NK-92 treated with Interleukin-12 subunit alpha and Interleukin-12 subunit beta, amount 100 ng/mL, for 24 hours (cell line): ENCODE measurements at regions not wholly inside any gene's neighbourhood (a gene's known extent, or its start where the extent isn't known, plus 50 kb on each side); places are given as distances from the start of the nearest gene placed in this dataset.
"Not testable (repeated sequence)": the region's sequence is repeated elsewhere in the genome, so short reads cannot be mapped to it uniquely, and the experiment has no call there.

Experiments used
- DNase-seq: peaks from one replicate; lab custom pipeline; 2025; lab: John Stamatoyannopoulos, UW

DNA sequence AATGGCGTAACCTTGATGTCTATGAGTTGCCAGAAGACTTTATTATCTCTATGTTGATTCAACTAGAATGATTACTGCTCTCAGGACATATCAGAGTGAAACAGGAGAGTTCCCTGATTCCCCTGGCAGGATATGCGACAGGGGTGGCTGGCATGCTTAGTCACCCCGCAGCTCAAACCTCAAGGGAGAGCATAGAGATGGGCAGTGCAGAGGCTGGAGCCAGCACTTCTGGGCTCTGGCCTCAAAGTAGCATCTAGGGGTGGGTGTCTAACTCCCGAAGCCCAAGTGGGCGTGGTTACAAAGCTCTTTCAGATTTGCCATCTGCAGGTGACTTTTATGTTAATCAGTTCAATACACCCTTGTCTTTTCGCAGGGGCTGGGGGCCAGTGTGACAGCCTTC, 391.6 kb downstream of the ADCYAP1 start:
- DNase-seq, result no peak

DNA sequence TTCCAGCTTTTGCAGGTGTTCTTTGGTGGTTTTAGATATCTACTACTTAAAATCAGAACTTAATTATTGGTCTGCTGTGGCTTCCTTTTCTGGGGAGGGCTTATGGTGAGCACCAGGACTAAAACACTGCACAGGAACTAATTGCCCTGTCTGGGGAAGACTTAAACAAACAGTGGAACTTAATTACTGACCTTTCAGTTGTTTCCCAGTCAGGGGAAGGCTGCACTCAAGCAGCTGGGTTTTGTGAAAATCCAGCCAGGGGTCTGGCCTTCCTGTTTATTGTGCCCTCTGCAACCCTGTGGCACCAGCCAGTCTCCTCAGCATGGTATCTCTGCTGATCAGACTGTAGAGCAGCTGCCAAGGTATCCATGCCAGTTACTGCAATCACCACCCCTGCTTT, 398.2 kb downstream of the ADCYAP1 start:
- no peak for DNase-seq

DNA sequence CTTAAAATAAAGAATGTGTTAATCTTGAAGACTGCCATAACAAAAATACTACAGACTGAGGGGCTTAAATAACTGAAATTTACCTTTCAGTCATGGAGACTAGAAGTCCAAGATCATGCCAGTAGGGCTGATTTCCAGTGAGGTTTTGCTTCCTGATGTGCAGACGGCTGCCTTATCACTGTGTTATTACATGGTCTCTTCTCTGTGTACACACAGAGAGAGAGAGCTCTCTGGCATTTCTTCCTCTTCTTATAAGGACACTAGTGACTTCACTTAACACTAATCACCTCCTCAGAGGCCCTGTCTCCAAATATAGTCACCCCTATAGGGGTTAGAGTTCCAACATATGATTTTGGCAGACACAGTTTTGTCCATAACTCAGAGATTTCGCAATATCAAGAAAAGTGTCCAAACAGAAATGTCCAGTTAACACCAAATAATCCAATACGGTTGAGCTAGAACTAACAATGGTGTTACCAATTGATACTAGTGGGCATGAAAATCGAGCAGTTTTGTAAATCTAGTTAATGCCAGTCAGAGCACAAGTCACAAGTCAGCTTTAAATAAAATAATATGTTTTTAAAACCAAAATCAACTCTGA, 399.8 kb downstream of the ADCYAP1 start:
- no peak for DNase-seq

DNA sequence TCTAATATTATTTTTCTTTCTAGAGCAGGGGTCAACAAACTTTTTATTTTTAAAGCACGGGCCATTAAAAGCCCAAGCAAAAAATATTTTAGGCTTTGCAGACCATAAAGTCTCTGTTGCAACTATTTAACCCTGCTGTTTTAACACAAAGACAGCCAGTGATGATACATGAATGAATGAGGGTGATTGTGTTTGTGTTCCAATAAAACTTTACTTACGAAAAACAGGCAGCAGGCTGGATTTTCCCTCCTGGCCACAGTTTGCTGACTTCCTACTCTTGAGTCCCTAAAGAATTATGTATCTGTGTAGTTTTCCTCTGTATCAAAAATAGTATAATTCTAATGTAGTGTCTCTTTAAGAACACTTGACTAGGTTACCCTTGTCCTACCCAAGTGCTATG, 402.0 kb downstream of the ADCYAP1 start:
- no peak for DNase-seq

DNA sequence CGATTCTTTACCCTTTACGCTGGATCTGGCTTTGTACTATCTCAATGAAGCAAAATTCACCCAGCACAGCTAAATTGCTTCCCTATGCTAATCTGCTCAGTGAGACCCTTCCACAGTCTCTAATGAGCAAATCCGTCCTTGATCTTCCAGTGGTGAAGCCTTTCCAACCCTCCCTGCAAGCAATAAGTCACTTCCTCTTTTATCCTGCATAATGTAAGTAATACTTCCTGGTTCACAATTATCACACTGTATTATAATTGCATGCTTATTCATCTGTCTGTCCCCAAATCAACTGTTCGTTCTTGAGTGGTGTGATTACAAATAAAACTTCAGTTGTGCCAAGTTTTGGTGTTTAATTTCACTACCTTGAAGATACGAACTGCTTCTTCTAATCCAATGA, 404.0 kb downstream of the ADCYAP1 start:
- no peak for DNase-seq

DNA sequence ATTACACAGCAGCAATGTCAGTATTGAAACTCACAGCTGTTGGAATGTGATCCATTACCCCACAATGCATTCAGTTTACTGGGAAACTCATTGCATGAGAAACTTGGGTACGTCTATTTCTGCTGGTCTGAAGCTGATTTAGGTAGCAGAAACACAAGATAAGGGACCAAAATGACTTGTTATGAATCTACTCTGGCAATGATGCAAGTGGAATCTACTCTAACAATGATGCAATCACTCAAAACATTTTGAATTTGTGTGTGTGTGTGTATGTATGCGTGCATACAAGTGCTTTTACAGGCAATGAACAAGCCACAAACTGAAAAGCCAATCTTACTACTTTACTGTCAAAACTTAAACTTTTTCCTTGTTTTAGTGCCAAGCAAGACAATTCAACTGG, 406.7 kb downstream of the ADCYAP1 start:
- DNase-seq, result no peak

DNA sequence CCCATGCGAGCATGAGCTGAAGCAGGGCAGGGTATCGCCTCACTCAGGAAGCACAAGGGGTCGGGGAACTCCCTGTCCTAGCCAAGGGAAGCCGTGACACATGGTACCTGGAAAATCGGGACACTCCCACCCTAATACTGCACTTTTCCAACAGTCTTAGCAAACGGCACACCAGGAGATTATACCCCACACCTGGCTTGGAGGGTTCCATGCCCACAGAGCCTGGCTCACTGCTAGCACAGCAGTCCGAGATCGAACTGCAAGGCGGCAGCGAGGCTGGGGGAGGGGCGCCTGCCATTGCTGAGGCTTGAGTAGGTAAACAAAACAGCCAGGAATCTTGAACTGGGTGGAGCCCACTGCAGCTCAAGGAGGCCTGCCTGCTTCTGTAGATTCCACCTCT, 430.7 kb downstream of the ADCYAP1 start:
- DNase-seq, result not testable (repeated sequence)

DNA sequence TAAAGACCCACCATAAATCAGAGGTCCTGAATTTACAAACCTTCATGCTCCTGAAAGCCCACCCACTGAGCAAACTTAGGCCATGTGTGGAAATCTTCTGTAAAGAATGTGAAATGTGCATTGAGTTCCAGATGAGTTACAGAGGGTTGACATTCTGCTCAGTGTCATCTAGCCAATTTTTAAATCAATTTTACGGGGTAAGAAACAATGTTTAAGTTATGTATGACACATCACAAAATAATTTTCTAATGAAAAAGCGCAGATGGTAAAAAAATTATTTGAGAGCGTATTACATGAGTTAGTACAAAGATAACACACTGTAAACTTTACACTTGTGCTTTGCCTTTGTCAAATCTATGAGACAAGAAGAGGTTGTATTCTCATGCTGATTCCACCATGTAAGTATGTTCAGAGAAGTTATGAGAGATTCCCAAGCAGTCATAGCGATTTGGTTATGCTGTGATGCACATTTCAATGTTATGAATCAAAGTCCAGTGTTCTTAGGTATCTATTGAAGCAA, 446.3 kb downstream of the ADCYAP1 start:
- DNase-seq, result no peak

DNA sequence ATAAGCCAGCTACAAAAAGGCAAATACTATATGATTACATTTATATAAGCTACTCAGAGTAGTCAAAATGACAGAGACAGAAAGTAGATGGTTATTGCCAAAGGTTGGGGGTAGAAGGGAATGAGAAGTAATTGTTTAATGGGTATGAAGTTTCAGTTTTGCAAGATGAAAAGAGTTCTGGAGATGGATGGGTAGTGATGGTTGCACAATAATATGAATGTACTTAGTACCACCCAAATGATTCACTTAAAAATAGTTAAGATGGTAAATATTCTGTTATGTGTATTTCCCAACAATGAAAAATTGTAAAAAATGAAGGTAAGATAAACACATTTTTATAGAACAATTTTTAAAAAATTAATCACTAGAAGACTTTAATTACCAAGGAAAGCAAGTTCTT, 448.4 kb downstream of the ADCYAP1 start:
- no peak for DNase-seq

DNA sequence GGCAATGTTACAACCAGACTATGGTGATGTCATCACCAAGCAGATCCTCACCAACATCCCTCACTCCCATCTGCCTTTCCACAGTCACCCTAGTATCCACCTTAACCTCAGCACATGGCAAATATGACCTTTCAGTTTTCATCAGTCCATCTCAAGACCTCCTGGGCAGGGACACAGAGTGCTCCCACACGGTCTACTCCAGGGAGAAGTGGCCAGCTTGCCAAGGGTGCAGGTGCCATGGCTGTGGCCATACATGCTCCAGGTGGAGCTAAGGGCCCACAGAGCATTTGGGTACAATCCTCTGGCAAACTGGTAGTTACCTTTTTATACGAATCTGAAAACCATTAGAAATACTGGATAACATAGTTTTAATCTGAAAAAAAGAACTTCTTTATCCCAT, 453.1 kb downstream of the ADCYAP1 start:
- DNase-seq, result no peak

DNA sequence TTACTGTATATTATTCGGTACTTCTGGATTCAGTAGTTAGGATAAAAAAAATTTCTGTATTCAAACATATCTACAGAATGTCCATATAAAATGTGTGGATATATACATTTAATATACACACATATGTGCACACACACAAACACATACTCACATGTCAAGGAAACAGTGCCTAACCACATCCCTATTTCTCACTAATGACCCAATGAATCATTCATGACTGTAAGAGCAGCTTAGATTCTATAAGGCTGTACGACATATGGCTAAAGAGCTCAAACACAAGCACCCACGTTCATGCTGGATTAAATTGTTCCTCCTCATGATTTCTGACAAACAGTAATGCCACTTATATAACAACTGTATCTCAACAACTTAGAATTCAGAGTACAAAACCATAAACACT, 457.3 kb downstream of the ADCYAP1 start:
- no peak for DNase-seq

DNA sequence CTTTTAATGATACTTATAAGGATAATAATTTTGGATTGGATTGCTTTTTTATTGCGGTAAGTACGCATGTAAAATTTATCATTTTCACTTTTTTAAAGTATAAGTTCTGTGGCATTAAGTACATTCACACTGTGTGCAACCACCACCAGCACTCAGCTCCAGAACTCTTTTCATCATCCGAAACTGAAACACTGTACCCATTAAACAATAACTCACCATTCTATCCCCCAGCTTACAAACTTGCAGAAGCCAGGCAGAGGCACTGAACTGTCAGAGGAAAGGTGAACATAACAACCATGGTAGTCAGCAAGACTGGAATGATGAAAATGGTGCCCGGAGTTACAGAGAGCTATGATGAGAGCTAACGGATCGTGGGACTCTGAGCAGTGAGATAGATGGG, 465.9 kb downstream of the ADCYAP1 start:
- DNase-seq, result no peak

DNA sequence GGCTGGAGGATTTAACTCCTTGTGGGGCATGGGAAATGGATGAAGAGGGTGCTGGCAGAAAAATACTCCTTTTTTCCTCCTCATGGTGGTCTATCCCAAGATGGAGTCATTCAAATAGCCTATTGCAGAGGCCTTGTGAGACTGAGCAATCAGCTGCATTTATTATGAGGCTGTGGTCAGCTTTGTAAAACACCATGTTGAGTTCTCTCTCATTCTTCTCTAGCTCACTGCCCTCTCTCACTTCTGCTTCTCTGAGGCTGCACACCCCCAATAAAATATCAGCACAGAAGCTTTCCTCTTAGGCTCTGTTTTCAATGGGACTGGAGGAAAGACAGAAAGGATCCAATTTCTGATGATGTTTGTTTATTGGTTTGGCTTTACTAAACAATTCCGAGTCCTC, 467.1 kb downstream of the ADCYAP1 start:
- DNase-seq, result no peak

DNA sequence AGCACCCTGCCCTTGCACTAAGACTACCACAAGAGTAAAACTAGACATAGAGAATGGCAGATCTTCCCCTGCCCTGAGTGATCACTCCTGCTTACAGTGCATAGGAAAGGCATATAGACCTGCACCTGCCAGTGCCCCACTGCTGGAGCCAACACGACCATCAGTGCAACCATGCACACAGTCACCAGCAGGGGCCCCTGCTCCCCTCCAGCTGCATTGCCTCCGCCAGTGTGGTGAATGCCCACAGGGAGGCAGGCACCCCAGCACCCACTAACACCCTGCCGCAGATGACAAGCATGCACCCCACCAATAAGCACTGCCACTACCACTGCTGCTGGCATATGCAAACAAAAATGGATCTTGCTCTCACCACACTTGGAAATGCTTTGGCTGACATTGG, 478.8 kb downstream of the ADCYAP1 start:
- no peak for DNase-seq

DNA sequence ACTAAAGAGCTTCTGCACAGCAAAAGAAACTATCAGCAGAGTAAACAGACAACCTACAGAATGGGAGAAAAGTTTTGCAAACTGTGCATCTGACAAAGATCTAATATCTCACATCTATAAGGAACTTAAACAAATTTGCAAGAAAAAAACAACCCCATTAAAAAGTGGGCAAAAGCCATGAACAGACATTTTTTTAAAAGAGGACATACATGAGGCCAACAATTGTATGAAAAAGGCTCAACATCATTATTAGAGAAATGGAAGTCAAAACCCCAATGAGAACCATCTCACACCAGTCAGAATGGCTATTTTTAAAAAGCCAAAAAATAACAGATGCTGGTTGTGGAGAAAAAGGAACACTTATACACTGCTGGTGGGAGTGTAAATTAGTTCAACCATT, 483.8 kb downstream of the ADCYAP1 start:
- DNase-seq, result not testable (repeated sequence)

DNA sequence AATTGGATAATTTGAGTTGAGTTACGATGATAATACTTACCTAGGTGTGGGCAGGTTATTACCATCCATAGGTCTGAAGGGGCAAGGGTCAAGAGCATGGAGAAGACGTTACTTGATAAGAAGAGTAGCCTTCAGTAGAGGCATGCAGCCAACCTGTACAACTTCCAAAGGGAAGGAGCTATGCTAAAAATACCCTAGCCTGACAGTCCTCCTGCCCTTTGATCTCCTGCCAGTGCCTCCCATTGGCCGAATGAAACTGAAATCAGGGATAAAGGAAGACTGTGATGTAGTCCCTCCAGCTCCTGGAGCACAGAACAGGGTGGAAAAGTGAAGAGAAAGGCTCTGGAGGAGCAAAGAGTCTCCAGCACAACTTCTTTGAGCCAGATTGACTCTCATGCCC, 487.4 kb downstream of the ADCYAP1 start:
- no peak for DNase-seq

DNA sequence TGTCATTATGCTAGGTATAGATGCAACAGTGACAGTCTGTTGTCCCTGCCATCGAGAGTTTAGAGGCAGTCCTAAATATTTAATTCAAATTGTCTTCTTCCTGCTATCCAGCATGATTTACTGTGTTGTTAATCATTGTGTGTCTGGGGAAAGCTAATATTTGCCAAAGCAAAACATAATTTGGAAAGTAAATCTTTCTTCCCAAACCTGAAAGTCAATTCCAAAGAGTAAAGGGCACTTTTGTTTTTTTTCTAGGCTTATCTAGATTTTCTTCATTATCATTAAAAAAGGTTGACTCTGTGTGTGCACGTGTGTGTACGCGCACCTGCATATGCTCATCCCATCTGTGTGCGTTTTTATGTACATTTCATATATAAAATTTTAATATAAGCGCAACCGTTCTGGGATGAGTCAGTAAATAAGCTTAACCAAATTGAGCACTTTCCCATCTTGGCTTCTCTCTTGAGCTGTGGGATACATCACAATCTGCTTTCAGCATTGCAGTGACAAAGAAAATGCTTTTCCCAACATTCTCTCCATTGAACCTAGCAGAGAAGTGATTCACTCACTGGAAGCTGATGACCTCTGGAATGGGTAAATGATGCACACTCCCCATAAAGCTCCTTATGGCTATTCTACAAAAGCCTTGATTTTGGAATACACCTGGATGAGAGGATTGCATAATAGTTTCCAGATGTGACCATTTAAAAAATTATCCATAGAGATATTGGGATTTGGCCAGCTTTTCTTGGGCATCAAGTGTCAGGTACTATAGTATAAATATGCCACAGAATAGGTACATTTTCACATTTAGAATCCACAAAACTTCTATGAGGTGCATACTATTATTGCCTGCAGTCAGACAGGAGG, 488.4 kb downstream of the ADCYAP1 start:
- no peak for DNase-seq

DNA sequence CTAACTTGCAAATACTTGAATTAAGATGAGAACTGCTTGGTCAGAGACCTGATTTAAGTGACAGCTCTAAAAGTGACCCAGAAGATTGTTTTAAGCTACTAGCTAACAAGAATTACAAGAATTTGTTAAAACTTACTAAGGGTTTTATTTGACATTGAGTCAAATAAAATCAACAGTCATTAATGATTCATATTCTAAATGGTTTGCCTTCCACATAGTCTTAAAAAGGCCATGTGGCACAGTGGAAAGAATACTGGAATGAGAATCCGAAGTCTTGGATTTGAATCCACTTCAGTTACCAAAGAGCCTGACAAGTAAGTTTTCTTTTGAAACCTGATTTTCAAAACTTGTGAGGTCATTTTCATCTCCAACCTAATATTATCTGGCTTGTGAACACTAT, 489.3 kb downstream of the ADCYAP1 start:
- DNase-seq, result no peak

DNA sequence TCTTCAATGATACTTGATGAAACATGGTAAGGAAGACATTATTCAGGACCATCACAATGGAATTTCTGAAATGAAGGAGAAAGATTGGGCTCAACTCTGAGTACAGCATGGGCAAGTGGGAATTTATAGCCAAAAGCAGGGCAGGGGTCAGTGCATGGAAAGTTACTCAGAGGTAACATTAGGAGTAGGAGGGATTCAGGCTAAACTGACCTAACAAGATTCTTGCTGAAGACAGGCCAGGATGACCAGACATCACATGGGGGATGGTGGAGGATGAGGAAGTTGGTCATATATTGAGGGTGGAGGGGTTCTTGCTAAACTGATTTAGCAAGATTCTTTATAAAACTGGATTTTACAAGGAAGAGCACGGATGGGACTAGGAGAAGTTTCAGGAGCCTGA, 489.8 kb downstream of the ADCYAP1 start:
- no peak for DNase-seq

DNA sequence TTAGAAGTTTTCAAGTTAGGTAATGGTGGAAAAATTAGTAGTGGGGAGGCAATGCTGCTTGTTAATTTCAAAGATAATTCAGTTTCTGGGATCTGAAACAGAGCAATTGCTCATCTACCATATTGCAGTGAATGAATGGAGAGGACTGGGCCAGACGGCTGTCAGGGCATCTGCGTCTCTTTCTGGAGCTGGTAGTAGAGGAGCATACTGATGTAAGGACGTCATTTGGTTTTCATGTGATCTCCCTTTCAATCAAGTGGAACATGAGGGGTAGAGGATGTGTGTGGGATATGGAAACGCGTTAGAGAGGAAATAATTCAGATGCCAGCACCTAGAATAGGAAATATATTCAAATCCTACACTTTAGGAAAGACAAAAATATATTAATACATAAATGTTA, 490.3 kb downstream of the ADCYAP1 start:
- no peak for DNase-seq

DNA sequence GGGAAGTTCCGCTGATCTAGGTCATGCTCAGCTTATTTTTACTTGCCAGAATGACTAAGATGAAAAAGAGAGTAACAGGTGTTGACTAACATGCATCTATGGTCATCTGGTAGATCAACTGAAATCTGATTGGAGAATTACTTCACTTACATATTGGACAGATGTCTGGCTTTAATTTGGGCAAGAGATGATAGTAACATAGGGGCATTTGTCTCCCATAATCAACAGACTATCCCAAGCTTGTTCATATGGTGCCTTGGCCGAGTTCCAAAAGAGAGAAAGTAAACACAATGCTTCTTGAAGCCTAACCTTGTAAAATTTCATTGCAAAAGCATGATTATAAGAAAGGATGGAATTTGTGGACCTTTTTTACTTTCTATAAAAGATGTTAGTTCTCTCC, 503.7 kb downstream of the ADCYAP1 start:
- no peak for DNase-seq

DNA sequence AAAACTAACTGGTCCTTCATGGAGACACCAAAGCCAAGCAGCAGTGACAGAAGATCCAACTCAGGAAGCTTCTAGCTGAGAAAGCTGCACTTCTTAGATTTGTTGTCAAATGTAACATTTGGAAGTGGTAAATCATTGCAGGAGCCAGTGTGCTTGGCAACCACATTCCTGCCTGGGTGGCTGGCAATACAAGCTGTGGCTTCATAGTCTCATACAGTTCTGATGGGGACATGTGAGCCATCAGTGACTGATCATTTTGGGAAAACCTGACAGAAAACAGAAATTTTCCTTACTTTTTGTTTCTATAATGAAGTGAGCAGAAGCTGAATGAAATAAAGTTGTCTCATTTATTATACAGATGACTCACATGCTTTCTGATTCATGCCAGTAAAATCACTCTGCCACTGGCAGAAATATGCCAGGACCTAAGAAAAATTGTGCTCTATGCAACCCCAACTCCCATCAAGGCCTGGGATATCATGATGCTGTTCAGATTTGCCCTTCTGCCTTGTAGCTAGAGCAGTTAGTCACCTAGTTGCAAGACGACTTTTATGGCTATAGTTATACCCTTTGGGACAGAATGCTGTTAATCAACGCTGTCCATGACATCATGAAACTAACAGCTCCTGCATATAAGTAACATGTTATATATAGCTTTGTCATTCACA, 508.1 kb downstream of the ADCYAP1 start:
- DNase-seq, result no peak

DNA sequence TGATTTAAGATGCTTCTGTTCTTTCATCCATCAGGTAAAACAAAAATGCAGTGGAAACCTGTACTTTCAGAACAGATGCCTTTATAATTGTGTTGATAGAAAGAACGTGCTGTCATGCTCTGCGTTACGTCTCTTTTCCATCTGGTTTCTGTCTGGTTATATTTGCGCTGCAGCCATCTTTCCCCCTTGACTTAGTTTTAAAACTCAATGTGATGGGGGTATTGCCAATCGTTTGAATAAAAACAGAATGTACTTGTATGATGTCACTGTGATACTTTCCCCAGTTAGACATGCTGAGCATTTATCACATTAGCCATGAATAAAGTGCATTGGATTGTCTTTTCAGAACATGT, 508.6 kb downstream of the ADCYAP1 start:
- no peak for DNase-seq
